ENCODE measurements at regions not wholly inside any gene's neighbourhood (a gene's known extent, or its start where the extent isn't known, plus 50 kb on each side); places are given as distances from the start of the nearest gene placed in this dataset.
A peak's percentile ranks its signal among the peaks of the same experiment; 100 is the strongest.

- no peak for DNase-seq
These were observed 113.7 kb upstream of the DHX40 start for GRCh38 chr17:59451706-59452105.

GRCh38 chr17:59454633-59455105 is 110.7 kb upstream of the DHX40 start:
- no peak for DNase-seq

- DNase-seq = no peak
These were observed 109.0 kb upstream of the DHX40 start for GRCh38 chr17:59456428-59456827.

- no peak for DNase-seq
These were observed 108.3 kb upstream of the DHX40 start for GRCh38 chr17:59456923-59457615.

GRCh38 chr17:59462385-59462784 is 103.0 kb upstream of the DHX40 start:
- DNase-seq = no peak

GRCh38 chr17:59464246-59464645 is 101.2 kb upstream of the DHX40 start:
- no peak for DNase-seq

GRCh38 chr17:59465949-59466307 is 99.5 kb upstream of the DHX40 start:
- no peak for DNase-seq

GRCh38 chr17:59466946-59467801 is 98.2 kb upstream of the DHX40 start:
- DNase-seq = no peak

- no peak for DNase-seq
These were observed 95.5 kb upstream of the DHX40 start for GRCh38 chr17:59469786-59470485.

- DNase-seq = no peak
These were observed 94.6 kb upstream of the DHX40 start for GRCh38 chr17:59470624-59471297.

- no peak for DNase-seq
These were observed 89.0 kb upstream of the DHX40 start for GRCh38 chr17:59476413-59476812.

- DNase-seq = no peak
These were observed 86.3 kb upstream of the DHX40 start for GRCh38 chr17:59479141-59479540.

GRCh38 chr17:59483860-59484259 is 81.5 kb upstream of the DHX40 start:
- DNase-seq = no peak

GRCh38 chr17:59485015-59485414 is 80.4 kb upstream of the DHX40 start:
- no peak for DNase-seq

- no peak for DNase-seq
These were observed 79.5 kb upstream of the DHX40 start for GRCh38 chr17:59485946-59486345.

GRCh38 chr17:59487161-59487873 is 78.1 kb upstream of the DHX40 start:
- no peak for DNase-seq

GRCh38 chr17:59488805-59489204 is 76.6 kb upstream of the DHX40 start:
- no peak for DNase-seq

- DNase-seq = peak; percentile 60
These were observed 75.2 kb upstream of the DHX40 start for GRCh38 chr17:59490216-59490615.

- DNase-seq = no peak
These were observed 73.9 kb upstream of the DHX40 start for GRCh38 chr17:59491353-59492090.

GRCh38 chr17:59492091-59492451 is 73.3 kb upstream of the DHX40 start:
- no peak for DNase-seq

GRCh38 chr17:59493867-59494266 is 71.5 kb upstream of the DHX40 start:
- no peak for DNase-seq
